Lung (tissue), 11 donors: ENCODE measurements at regions not wholly inside any gene's neighbourhood (a gene's known extent, or its start where the extent isn't known, plus 50 kb on each side); places are given as distances from the start of the nearest gene placed in this dataset.

Experiments used
- ATAC-seq: fragments of 200-7000 bp; cut with Tn5 transposase; one replicate; pipeline ENCODE4 v1.9.1; 2020; ENCODE audit warnings: moderate number of reproducible peaks; ENCODE audit not compliant: insufficient read depth, low FRiP score
- DNase-seq, 3 donors: peaks; one replicate each; pipeline ENCODE4 v3.0.0-alpha.2; 2013 to 2017
- H3K27ac ChIP-seq, 2 donors: one replicate each; pipeline ENCODE4 v1.5.1; 2013; ENCODE audit warnings: mild to moderate bottlenecking in 2 of 2, moderate library complexity in 2 of 2, control low read depth in 1 of 2, inconsistent platforms in 1 of 2, low read depth in 1 of 2, low read length in 1 of 2
- H3K27me3 ChIP-seq, 3 donors: one replicate each; pipeline ENCODE4 v1.5.1; 2013; ENCODE audit warnings: low read length in 2 of 3; ENCODE audit not compliant: control insufficient read depth in 3 of 3, insufficient read depth in 3 of 3
- H3K36me3 ChIP-seq, 4 donors: one replicate each; pipeline ENCODE4 v1.5.1; 2013; ENCODE audit warnings: low read length in 4 of 4, mild to moderate bottlenecking in 1 of 4, moderate library complexity in 1 of 4; ENCODE audit not compliant: control insufficient read depth in 4 of 4, insufficient read depth in 4 of 4
- H3K4me1 ChIP-seq, 5 donors: one replicate each; pipeline ENCODE4 v1.5.1; 2013; ENCODE audit warnings: low read length in 5 of 5, mild to moderate bottlenecking in 2 of 5, moderate library complexity in 1 of 5; ENCODE audit not compliant: control insufficient read depth in 5 of 5, insufficient read depth in 5 of 5
- H3K4me3 ChIP-seq: one replicate; pipeline ENCODE4 v1.5.1; 2013; ENCODE audit warnings: mild to moderate bottlenecking, control low read depth, moderate library complexity
- H3K9ac ChIP-seq, 2 donors: one replicate each; pipeline ENCODE4 v1.5.1; 2013; ENCODE audit warnings: low read length in 2 of 2, control low read depth in 1 of 2; ENCODE audit not compliant: insufficient read depth in 1 of 2
- H3K9me3 ChIP-seq, 4 donors: one replicate each; pipeline ENCODE4 v1.5.1; 2013; ENCODE audit warnings: low read length in 3 of 4, mild to moderate bottlenecking in 1 of 4, moderate library complexity in 1 of 4; ENCODE audit not compliant: control insufficient read depth in 4 of 4, insufficient read depth in 3 of 4
- WGBS, 2 donors: extraction: QIAGEN DNeasy Blood & Tissue Kit; methylation state at CpG; one replicate each; pipeline ENCODE4 v1.1.7; 2013; 5-methylcytosine and 5-hydroxymethylcytosine counted together
- TF ChIP-seq, protein P1 (sequence below): IDR thresholded peaks from 2 replicates; pipeline ENCODE4 v1.5.1; 2012; ENCODE audit warnings: mild to moderate bottlenecking; ENCODE audit errors: control extremely low read depth, extremely low read depth
- donor health status: control.
- donor health status: control.
- donor health status: Bipolar disorder and iron deficiency.
- donor health status: healthy.
- donor health status: DM: yes; HTN: yes; CAD: no.

DNA sequence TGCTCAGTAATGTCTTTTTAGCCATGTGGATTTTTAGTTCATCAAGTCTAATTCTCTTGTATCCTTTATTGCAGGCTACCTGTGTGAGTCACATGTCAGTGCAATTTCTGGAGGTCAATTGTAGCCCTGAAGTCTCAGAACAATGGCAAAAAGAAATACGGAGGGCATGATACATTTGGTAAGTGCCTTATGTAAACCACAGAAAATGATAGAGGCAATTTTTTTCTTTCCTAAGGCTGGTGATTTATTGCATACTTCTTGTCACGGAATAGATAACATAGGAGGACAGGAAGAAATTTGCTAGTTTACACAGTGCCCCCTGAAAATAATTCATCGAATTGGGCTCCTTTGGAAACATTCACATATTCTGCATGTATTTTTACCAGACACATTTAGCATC, 235.9 kb downstream of the DMRTA1 start:
- DNase-seq = no peak
- 44 to 51% methylated on average over 3 of the region's 3 CpGs for whole genome bisulfite sequencing, 2 donors
- Histone ChIP-seq H3K27me3 (no peaks in the 10 kb centered on the region), H3K9ac (no peak overlapping the region), H3K36me3 (no peaks in the 10 kb centered on the region), H3K27ac (no peak overlapping the region), H3K4me1 (no peaks in the 10 kb centered on the region), H3K4me3 (no peak overlapping the region), H3K9me3 (no peaks in the 10 kb centered on the region)
- no peak for ATAC-seq
- TF ChIP-seq, protein P1, sequence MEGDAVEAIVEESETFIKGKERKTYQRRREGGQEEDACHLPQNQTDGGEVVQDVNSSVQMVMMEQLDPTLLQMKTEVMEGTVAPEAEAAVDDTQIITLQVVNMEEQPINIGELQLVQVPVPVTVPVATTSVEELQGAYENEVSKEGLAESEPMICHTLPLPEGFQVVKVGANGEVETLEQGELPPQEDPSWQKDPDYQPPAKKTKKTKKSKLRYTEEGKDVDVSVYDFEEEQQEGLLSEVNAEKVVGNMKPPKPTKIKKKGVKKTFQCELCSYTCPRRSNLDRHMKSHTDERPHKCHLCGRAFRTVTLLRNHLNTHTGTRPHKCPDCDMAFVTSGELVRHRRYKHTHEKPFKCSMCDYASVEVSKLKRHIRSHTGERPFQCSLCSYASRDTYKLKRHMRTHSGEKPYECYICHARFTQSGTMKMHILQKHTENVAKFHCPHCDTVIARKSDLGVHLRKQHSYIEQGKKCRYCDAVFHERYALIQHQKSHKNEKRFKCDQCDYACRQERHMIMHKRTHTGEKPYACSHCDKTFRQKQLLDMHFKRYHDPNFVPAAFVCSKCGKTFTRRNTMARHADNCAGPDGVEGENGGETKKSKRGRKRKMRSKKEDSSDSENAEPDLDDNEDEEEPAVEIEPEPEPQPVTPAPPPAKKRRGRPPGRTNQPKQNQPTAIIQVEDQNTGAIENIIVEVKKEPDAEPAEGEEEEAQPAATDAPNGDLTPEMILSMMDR = no peak

DNA sequence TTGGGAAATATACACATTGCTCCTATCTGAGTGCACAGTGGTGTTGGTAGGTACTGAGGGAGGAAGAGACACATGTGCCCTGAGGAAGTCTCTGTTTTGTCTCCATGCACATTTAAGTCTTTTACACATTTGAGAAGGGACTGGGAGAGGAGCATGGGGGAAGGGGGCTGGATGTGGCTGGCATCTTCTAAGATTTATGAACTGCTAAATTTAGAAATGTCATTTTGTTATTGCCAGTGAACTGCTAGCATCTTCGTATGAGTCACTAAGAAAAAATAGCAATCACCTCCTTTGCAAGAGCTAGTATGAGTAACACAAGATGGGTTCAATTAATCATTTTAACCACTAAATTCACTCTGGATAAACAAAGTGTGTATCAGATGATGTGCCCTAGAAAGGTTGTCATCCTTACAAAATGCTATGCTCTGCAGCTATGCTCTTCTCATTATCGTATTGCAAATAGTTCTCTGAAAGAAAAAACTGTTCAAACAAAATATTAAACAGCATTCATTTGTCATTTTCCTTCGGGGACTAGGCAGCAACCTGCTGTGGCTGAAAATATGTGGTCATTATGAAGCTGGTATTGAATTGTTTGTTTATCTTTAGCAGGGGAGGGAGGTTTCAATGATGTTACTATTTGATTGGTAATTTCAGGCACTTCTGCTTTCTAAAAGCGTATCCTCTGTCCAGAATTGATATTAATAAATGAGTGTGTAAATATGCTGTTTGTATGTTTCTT, 236.5 kb downstream of the DMRTA1 start:
- peak; percentile 35 for ATAC-seq
- no peak overlapping the region for H3K4me3 ChIP-seq
- 33 to 42% methylated on average over 4 of the region's 4 CpGs for WGBS, 2 donors
- H3K4me1 ChIP-seq = no peaks in the 10 kb centered on the region
- H3K27ac ChIP-seq = no peak overlapping the region
- no peak overlapping the region for H3K9ac ChIP-seq
- no peaks in the 10 kb centered on the region for H3K27me3 ChIP-seq
- peak in 1 of 3 donors; percentile 0 for DNase-seq
- TF ChIP-seq, protein P1 = no peak
- H3K9me3 ChIP-seq = no peaks in the 10 kb centered on the region
- no peaks in the 10 kb centered on the region for H3K36me3 ChIP-seq

DNA sequence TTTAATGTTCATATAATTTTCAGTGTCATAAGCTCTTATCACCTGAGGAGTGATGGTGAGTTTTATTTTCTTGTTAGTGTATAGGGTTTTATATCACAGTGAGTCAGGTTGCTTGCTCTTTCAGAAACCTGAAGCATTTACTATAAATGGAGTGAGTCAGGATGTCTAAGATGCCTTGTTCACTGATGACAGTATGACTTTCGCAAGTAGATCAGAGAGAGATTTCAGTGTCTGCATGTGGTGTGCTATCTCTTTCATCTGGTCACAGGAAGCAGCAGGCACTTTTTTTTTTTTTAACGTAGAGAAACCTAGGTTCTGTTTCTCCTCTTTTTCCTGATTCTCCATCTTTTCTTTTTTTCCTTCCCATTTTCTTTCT, 237.1 kb downstream of the DMRTA1 start:
- H3K9me3 ChIP-seq = no peaks in the 10 kb centered on the region
- no peaks in the 10 kb centered on the region for H3K4me1 ChIP-seq
- H3K27me3 ChIP-seq = no peaks in the 10 kb centered on the region
- 29 to 33% methylated on average over 2 of the region's 2 CpGs for WGBS, 2 donors
- no peaks in the 10 kb centered on the region for H3K36me3 ChIP-seq
- no peak for ATAC-seq
- H3K9ac ChIP-seq = no peak overlapping the region
- no peak overlapping the region for H3K4me3 ChIP-seq
- TF ChIP-seq, protein P1 = no peak
- no peak overlapping the region for H3K27ac ChIP-seq
- DNase-seq = no peak

DNA sequence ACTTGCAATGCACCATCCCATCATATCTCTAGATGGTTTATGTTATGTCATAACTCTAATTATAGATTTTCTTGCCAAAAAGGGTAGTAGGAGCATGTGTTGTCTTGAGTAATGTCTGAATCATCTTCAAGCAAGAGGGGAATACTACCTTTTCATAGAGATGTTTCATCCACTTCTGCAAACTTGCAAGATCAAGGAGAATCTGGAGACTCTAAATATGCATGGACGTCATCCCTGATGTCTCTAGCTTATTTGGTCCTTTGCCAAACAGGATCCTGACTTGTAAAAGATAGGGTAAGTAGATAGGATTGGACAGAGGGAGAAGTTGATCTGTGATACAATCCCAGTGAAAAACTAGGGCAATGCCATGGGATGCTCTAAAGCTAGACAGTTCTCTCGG, 246.5 kb downstream of the DMRTA1 start:
- H3K27ac ChIP-seq = no peak overlapping the region
- WGBS, 2 donors = 76 to 80% methylated on average over 2 of the region's 2 CpGs
- TF ChIP-seq, protein P1 = no peak
- no peaks in the 10 kb centered on the region for H3K4me1 ChIP-seq
- no peak for ATAC-seq
- no peaks in the 10 kb centered on the region for H3K27me3 ChIP-seq
- H3K4me3 ChIP-seq = no peak overlapping the region
- no peak for DNase-seq
- H3K9ac ChIP-seq = no peak overlapping the region
- H3K9me3 ChIP-seq = no peaks in the 10 kb centered on the region
- no peaks in the 10 kb centered on the region for H3K36me3 ChIP-seq
